H9 (cell line): ENCODE measurements at regions not wholly inside any gene's neighbourhood (a gene's known extent, or its start where the extent isn't known, plus 50 kb on each side); places are given as distances from the start of the nearest gene placed in this dataset.

Source experiments
- DNase-seq: peaks from one replicate; pipeline ENCODE4 v3.0.0-alpha.2; 2017
- H2AFZ ChIP-seq: one replicate; pipeline ENCODE4 v1.6.1; 2013; ENCODE audit warnings: mild to moderate bottlenecking, low read length, control low read depth, moderate library complexity
- H2AK5ac ChIP-seq: 2 replicates; pipeline ENCODE4 v1.6.1; 2013; ENCODE audit warnings: low read length, control low read depth, mixed read lengths; ENCODE audit not compliant: insufficient read length
- H2BK120ac ChIP-seq: one replicate; pipeline ENCODE4 v1.6.1; 2013; ENCODE audit warnings: low read depth, mild to moderate bottlenecking, low read length, control low read depth, inconsistent platforms; ENCODE audit not compliant: poor library complexity, severe bottlenecking
- H2BK12ac ChIP-seq: 2 replicates; pipeline ENCODE4 v1.6.1; 2013; ENCODE audit warnings: low read length, control low read depth, mixed read lengths, low read depth; ENCODE audit not compliant: insufficient read length
- H2BK15ac ChIP-seq: 2 replicates; pipeline ENCODE4 v1.6.1; 2013; ENCODE audit warnings: low read depth, low read length, control low read depth
- H2BK20ac ChIP-seq: one replicate; pipeline ENCODE4 v1.6.1; 2013; ENCODE audit warnings: low read depth, mild to moderate bottlenecking, low read length, control low read depth, inconsistent platforms; ENCODE audit not compliant: poor library complexity, severe bottlenecking
- H2BK5ac ChIP-seq: 2 replicates; pipeline ENCODE4 v1.6.1; 2013; ENCODE audit warnings: low read length, control low read depth, mixed read lengths; ENCODE audit not compliant: insufficient read length
- H3K14ac ChIP-seq: 2 replicates; pipeline ENCODE4 v1.6.1; 2013; ENCODE audit warnings: low read length, control low read depth; ENCODE audit not compliant: insufficient read depth
- H3K18ac ChIP-seq: 2 replicates; pipeline ENCODE4 v1.6.1; 2013; ENCODE audit warnings: low read depth, mild to moderate bottlenecking, mixed read lengths, low read length, control low read depth; ENCODE audit not compliant: insufficient read length
- H3K23ac ChIP-seq: 2 replicates; pipeline ENCODE4 v1.6.1; 2013; ENCODE audit warnings: low read length, control low read depth, mixed read lengths, low read depth; ENCODE audit not compliant: insufficient read length
- H3K23me2 ChIP-seq: 2 replicates; pipeline ENCODE4 v1.6.1; 2013; ENCODE audit warnings: low read depth, mild to moderate bottlenecking, mixed read lengths, low read length, control low read depth; ENCODE audit not compliant: insufficient read length, poor library complexity, severe bottlenecking
- H3K27ac ChIP-seq: 2 replicates; pipeline ENCODE4 v1.5.1; 2013; ENCODE audit warnings: low read length, control low read depth, mixed read lengths, low read depth; ENCODE audit not compliant: insufficient read length
- H3K27me3 ChIP-seq: 2 replicates; pipeline ENCODE4 v1.6.1; 2013; ENCODE audit warnings: low read length, control low read depth, inconsistent platforms; ENCODE audit not compliant: insufficient read depth
- H3K4ac ChIP-seq: 2 replicates; pipeline ENCODE4 v1.6.1; 2013; ENCODE audit warnings: low read depth, mild to moderate bottlenecking, control low read depth, inconsistent platforms, low read length, moderate library complexity
- H3K4me1 ChIP-seq: 2 replicates; pipeline ENCODE4 v1.6.1; 2013; ENCODE audit warnings: low read length, control low read depth, inconsistent platforms; ENCODE audit not compliant: insufficient read depth
- H3K4me2 ChIP-seq: 2 replicates; pipeline ENCODE4 v1.6.1; 2013; ENCODE audit warnings: low read length, control low read depth, mixed read lengths; ENCODE audit not compliant: insufficient read length, insufficient read depth
- H3K56ac ChIP-seq: 2 replicates; pipeline ENCODE4 v1.6.1; 2013; ENCODE audit warnings: low read depth, mild to moderate bottlenecking, mixed read lengths, low read length, control low read depth; ENCODE audit not compliant: insufficient read length
- H3K79me1 ChIP-seq: 2 replicates; pipeline ENCODE4 v1.6.1; 2013; ENCODE audit warnings: low read depth, mild to moderate bottlenecking, moderate library complexity, low read length, control low read depth, inconsistent platforms; ENCODE audit not compliant: insufficient read depth, poor library complexity, severe bottlenecking
- H3K79me2 ChIP-seq: 2 replicates; pipeline ENCODE4 v1.6.1; 2013; ENCODE audit warnings: low read length, control low read depth, inconsistent platforms; ENCODE audit not compliant: insufficient read depth
- H3K9ac ChIP-seq: 2 replicates; pipeline ENCODE4 v1.6.1; 2013; ENCODE audit warnings: low read length, control low read depth, mixed read lengths; ENCODE audit not compliant: insufficient read length; ENCODE audit errors: extremely low read depth
- H3K9me3 ChIP-seq: one replicate; pipeline ENCODE4 v1.6.1; 2013; ENCODE audit warnings: low read depth, low read length, inconsistent platforms; ENCODE audit not compliant: control insufficient read depth
- H3T11ph ChIP-seq: one replicate; pipeline ENCODE4 v1.6.1; 2013; ENCODE audit warnings: mild to moderate bottlenecking, low read length, control low read depth, inconsistent platforms
- H4K20me1 ChIP-seq: one replicate; pipeline ENCODE4 v1.6.1; 2013; ENCODE audit not compliant: control insufficient read depth, insufficient read length, insufficient read depth
- H4K5ac ChIP-seq: 2 replicates; pipeline ENCODE4 v1.6.1; 2013; ENCODE audit warnings: low read depth, mild to moderate bottlenecking, mixed read lengths, low read length, control low read depth; ENCODE audit not compliant: insufficient read length
- H4K8ac ChIP-seq: replicated peaks from 2 replicates; pipeline ENCODE4 v1.6.1; 2013; ENCODE audit warnings: low read length, control low read depth, mixed read lengths, low read depth; ENCODE audit not compliant: insufficient read length
- H4K91ac ChIP-seq: 2 replicates; pipeline ENCODE4 v1.6.1; 2013; ENCODE audit warnings: low read depth, mild to moderate bottlenecking, moderate library complexity, mixed read lengths, low read length, control low read depth; ENCODE audit not compliant: insufficient read length
- H3K27ac Mint-ChIP-seq, 3 experiments: 2 replicates in 2 of 3; 3 replicates in 1 of 3; pipeline ENCODE4 v1.8.0; 2020 to 2021; ENCODE audit warnings: mixed read lengths in 3 of 3, mild to moderate bottlenecking in 1 of 3, moderate library complexity in 1 of 3
- H3K27me3 Mint-ChIP-seq: 2 replicates; pipeline ENCODE4 v1.8.0; 2021; ENCODE audit warnings: low read depth, mild to moderate bottlenecking, moderate library complexity, mixed read lengths
- H3K36me3 Mint-ChIP-seq, 3 experiments: 2 replicates in 2 of 3; 3 replicates in 1 of 3; pipeline ENCODE4 v1.8.0; 2020 to 2021; ENCODE audit warnings: low read depth in 3 of 3, mixed read lengths in 3 of 3; ENCODE audit not compliant: insufficient read depth in 1 of 3
- H3K4me1 Mint-ChIP-seq, 2 experiments: 2 replicates each; pipeline ENCODE4 v1.8.0; 2020; ENCODE audit warnings: mixed read lengths in 2 of 2
- H3K4me3 Mint-ChIP-seq, 2 experiments: 2 replicates in 1 of 2; 3 replicates in 1 of 2; pipeline ENCODE4 v1.8.0; 2020 to 2021; ENCODE audit warnings: mild to moderate bottlenecking in 2 of 2, mixed read lengths in 2 of 2, moderate library complexity in 1 of 2
- H3K9me3 Mint-ChIP-seq, 2 experiments: 2 replicates in 1 of 2; 3 replicates in 1 of 2; pipeline ENCODE4 v1.8.0; 2020; ENCODE audit warnings: mild to moderate bottlenecking in 2 of 2, mixed read lengths in 2 of 2, moderate library complexity in 1 of 2
- WGBS: extraction: QIAGEN DNeasy Blood & Tissue Kit; methylation state at CpG from one replicate; pipeline ENCODE4 v1.1.7; 2013; ENCODE audit warnings: missing lambda C conversion rate, low lambda C conversion rate, mixed read lengths; ENCODE audit not compliant: insufficient read length; ENCODE audit errors: extremely low coverage; 5-methylcytosine and 5-hydroxymethylcytosine counted together
- TF ChIP-seq, protein P1 (sequence below): fragments of 200-600 bp; sonication (generic); conservative IDR thresholded peaks from 3 replicates; pipeline ENCODE4 v1.8.0; 2021; ENCODE audit warnings: antibody characterized with exemption, mild to moderate bottlenecking

DNA sequence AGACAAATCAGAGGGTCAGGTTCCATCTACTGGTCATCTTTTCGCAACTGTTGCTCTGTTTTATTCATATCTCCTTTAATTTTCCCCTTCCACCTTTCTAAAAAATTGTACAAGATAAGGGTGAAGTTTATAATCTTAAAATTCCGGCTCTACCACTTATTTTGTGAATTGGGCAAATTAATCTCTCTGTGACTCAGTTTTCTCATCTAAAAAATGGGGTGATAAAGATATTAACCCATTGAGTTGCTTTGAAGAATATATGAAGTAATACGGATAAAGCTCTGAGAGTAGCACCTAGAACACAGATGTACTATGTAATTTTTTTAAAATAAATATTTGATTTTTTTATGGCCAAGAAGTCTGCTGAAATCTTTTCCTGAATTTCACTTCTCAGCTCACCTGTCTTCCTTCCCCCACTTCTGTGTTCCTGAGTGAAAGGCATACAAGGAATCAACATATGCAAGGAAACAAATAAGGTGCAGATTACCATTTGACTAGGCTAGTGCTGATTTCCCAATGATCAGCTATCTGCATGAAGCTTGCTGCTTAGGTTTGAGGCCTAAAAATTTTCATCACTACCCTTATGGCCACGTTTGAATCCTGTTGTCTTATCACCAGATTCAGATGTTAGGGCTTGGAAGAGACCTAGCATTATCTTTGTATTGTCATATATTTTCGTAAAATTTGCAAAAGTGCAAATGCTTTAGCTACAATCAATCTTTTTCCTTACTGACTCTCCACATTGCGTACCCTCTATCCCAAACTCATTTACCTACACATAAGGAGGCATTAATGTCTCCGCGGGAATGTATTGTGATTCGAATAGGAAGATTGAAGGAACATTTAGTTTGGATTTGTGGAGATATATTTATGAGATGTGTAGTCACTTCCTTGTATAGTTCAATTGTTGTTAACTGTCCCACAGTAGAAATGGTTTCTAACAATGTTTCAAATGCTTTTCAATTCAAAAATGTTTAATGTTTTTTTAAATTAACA is 718.3 kb upstream of the PTBP2 start:
- H3K23me2 ChIP-seq, result no peaks in the 10 kb centered on the region
- H2BK5ac ChIP-seq, result no peak overlapping the region
- no peak overlapping the region for H3K9ac ChIP-seq
- no peak overlapping the region for H4K91ac ChIP-seq
- H3K18ac ChIP-seq, result no peak overlapping the region
- no peak overlapping the region for H3K4ac ChIP-seq
- no peak overlapping the region for H2BK20ac ChIP-seq
- peak; percentile 28 for DNase-seq
- H3K23ac ChIP-seq, result no peak overlapping the region
- H2AFZ ChIP-seq, result no peak overlapping the region
- no peaks in the 10 kb centered on the region for H3K9me3 ChIP-seq
- no peak overlapping the region for H2BK12ac ChIP-seq
- TF ChIP-seq, protein P1, sequence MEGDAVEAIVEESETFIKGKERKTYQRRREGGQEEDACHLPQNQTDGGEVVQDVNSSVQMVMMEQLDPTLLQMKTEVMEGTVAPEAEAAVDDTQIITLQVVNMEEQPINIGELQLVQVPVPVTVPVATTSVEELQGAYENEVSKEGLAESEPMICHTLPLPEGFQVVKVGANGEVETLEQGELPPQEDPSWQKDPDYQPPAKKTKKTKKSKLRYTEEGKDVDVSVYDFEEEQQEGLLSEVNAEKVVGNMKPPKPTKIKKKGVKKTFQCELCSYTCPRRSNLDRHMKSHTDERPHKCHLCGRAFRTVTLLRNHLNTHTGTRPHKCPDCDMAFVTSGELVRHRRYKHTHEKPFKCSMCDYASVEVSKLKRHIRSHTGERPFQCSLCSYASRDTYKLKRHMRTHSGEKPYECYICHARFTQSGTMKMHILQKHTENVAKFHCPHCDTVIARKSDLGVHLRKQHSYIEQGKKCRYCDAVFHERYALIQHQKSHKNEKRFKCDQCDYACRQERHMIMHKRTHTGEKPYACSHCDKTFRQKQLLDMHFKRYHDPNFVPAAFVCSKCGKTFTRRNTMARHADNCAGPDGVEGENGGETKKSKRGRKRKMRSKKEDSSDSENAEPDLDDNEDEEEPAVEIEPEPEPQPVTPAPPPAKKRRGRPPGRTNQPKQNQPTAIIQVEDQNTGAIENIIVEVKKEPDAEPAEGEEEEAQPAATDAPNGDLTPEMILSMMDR, result no peak
- no peak overlapping the region for H2BK120ac ChIP-seq
- WGBS, result 100% methylated on average over 1 of the region's 9 CpGs
- peaks cover 18 to 44% (median 34%) of the 10 kb centered on the region in 3 experiments for H3K36me3 Mint-ChIP-seq
- H2AK5ac ChIP-seq, result no peak overlapping the region
- H3K27ac Mint-ChIP-seq, result peak overlapping the region; percentile 88 to 95 (median 95); a peak in 6 of 7 replicates
- H3K4me2 ChIP-seq, result peak overlapping the region; percentile 43
- H3K27me3 Mint-ChIP-seq, result no peaks in the 10 kb centered on the region
- no peaks in the 10 kb centered on the region for H3K79me2 ChIP-seq
- H3K27ac ChIP-seq, result peak overlapping the region; percentile 75
- H3K56ac ChIP-seq, result no peak overlapping the region
- H4K8ac ChIP-seq, result no peak overlapping the region
- H3K27me3 ChIP-seq, result no peaks in the 10 kb centered on the region
- no peak overlapping the region for H3K14ac ChIP-seq
- H3K9me3 Mint-ChIP-seq, result peaks cover 28 to 35% of the 10 kb centered on the region in 2 experiments
- H3K4me1 Mint-ChIP-seq, result peaks cover 28% of the 10 kb centered on the region in 2 experiments
- H3T11ph ChIP-seq, result no peak overlapping the region
- no peaks in the 10 kb centered on the region for H4K20me1 ChIP-seq
- H3K4me3 Mint-ChIP-seq, result peak overlapping the region in 1 of 2 experiments; percentile 13; a peak in 3 of 5 replicates
- H4K5ac ChIP-seq, result no peak overlapping the region
- H2BK15ac ChIP-seq, result no peak overlapping the region
- no peaks in the 10 kb centered on the region for H3K79me1 ChIP-seq
- no peaks in the 10 kb centered on the region; the same call in 1 of the 2 replicates for H3K4me1 ChIP-seq
